SK-N-SH (cell line): ENCODE measurements at regions not wholly inside any gene's neighbourhood (a gene's known extent, or its start where the extent isn't known, plus 50 kb on each side); places are given as distances from the start of the nearest gene placed in this dataset.

Experiments
- CTCF ChIA-PET: fragments of 300-600, 350-600 bp; formaldehyde crosslinking; extraction: SDS; loops from one replicate; lab custom pipeline; 2021; lab: Yijun Ruan, JAX
- POLR2A ChIA-PET: fragments of 350-600 bp; sonication (Branson Sonifier 250); formaldehyde crosslinking; extraction: SDS; loops from one replicate; lab custom pipeline; 2020; ENCODE audit warnings: antibody characterized with exemption, inconsistent platforms; lab: Yijun Ruan, JAX
- DNase-seq: peaks from one replicate; pipeline ENCODE4 v3.0.0; 2012
- H2AFZ ChIP-seq: fragments of 200-600 bp; sonication (generic); 2 replicates; pipeline ENCODE4 v1.8.1; 2016; ENCODE audit warnings: antibody characterized with exemption, mild to moderate bottlenecking, low read depth
- H3F3A ChIP-seq: fragments of 200-600 bp; sonication (generic); replicated peaks from 2 replicates; pipeline ENCODE3; 2016; ENCODE audit warnings: antibody characterized with exemption, mild to moderate bottlenecking; ENCODE audit not compliant: insufficient read depth
- H3K27ac ChIP-seq, 2 experiments: fragments of 200-500 bp in 1 of 2; fragments of 200-600 bp in 1 of 2; sonication (Bioruptor generic) in 1 of 2; sonication (generic), shearing (Covaris generic) in 1 of 2; 2 replicates each; pipeline versions ENCODE4 v1.5.1 to v1.6.1; 2014 to 2016; ENCODE audit warnings: low read depth in 2 of 2, inconsistent platforms in 1 of 2, low read length in 1 of 2, mild to moderate bottlenecking in 1 of 2, mixed read lengths in 1 of 2
- H3K27me3 ChIP-seq: fragments of 200-600 bp; sonication (generic), shearing (Covaris generic); 2 replicates; pipeline ENCODE4 v1.6.1; 2016; ENCODE audit warnings: mixed run types; ENCODE audit not compliant: insufficient read depth
- H3K36me3 ChIP-seq, 2 experiments: fragments of 200-500 bp in 1 of 2; fragments of 200-600 bp in 1 of 2; sonication (Bioruptor generic) in 1 of 2; sonication (generic) in 1 of 2; replicated peaks in 1 of 2; 2 replicates each; pipeline versions ENCODE3 to v1.5.1; 2014 to 2016; ENCODE audit warnings: low read length in 1 of 2, mild to moderate bottlenecking in 1 of 2; ENCODE audit not compliant: insufficient read depth in 2 of 2, control insufficient read depth in 1 of 2
- H3K4me1 ChIP-seq, 2 experiments: fragments of 200-500 bp in 1 of 2; fragments of 200-600 bp in 1 of 2; sonication (Bioruptor generic) in 1 of 2; sonication (generic), shearing (Covaris generic) in 1 of 2; 2 replicates each; pipeline versions ENCODE4 v1.5.1 to v1.6.1; 2014 to 2016; ENCODE audit warnings: low read depth in 1 of 2, low read length in 1 of 2, mixed run types in 1 of 2; ENCODE audit not compliant: insufficient read depth in 2 of 2, control insufficient read depth in 1 of 2
- H3K4me2 ChIP-seq: fragments of 200-600 bp; sonication (generic), shearing (Covaris generic); 2 replicates; pipeline ENCODE4 v1.6.1; 2017; ENCODE audit warnings: mixed run types
- H3K4me3 ChIP-seq, 2 experiments: fragments of 200-500 bp in 1 of 2; fragments of 200-600 bp in 1 of 2; sonication (Bioruptor generic) in 1 of 2; sonication (generic), shearing (Covaris generic) in 1 of 2; 2 replicates each; pipeline versions ENCODE4 v1.5.1 to v1.8.1; 2014 to 2016; ENCODE audit warnings: low read depth in 2 of 2, inconsistent platforms in 1 of 2, low read length in 1 of 2, mild to moderate bottlenecking in 1 of 2, mixed read lengths in 1 of 2, moderate library complexity in 1 of 2
- H3K79me2 ChIP-seq: fragments of 200-600 bp; sonication (generic); 2 replicates; pipeline ENCODE4 v1.8.1; 2017; ENCODE audit warnings: mild to moderate bottlenecking; ENCODE audit not compliant: insufficient read depth
- H3K9ac ChIP-seq: fragments of 200-600 bp; sonication (generic); 2 replicates; pipeline ENCODE4 v1.6.1; 2017; ENCODE audit warnings: mixed run types
- H3K9me2 ChIP-seq: fragments of 200-600 bp; sonication (generic); 2 replicates; pipeline ENCODE4 v1.6.1; 2017; ENCODE audit warnings: mixed run types
- H3K9me3 ChIP-seq: fragments of 200-600 bp; sonication (generic); 2 replicates; pipeline ENCODE4 v1.6.1; 2017; ENCODE audit warnings: mixed run types, mild to moderate bottlenecking, moderate library complexity
- H4K20me1 ChIP-seq: fragments of 200-600 bp; sonication (generic); 2 replicates; pipeline ENCODE4 v1.6.1; 2017; ENCODE audit warnings: mild to moderate bottlenecking, mixed run types; ENCODE audit not compliant: insufficient read depth
- FOXM1 ChIP-seq: IDR thresholded peaks from 2 replicates; pipeline ENCODE4 v1.4.0; 2012; ENCODE audit warnings: low read depth, mild to moderate bottlenecking
- MEF2A ChIP-seq: IDR thresholded peaks from 2 replicates; pipeline ENCODE4 v1.4.0; 2012; ENCODE audit warnings: low read depth, borderline replicate concordance
- NFIC ChIP-seq: IDR thresholded peaks from 2 replicates; pipeline ENCODE4 v1.4.0; 2012; ENCODE audit warnings: borderline replicate concordance
- RCOR1 ChIP-seq: fragments of 150-350 bp; IDR thresholded peaks from 2 replicates; pipeline ENCODE4 v1.6.1; 2017; ENCODE audit warnings: antibody characterized with exemption, low read length
- RXRA ChIP-seq: IDR thresholded peaks from 2 replicates; pipeline ENCODE4 v1.4.0; 2012; ENCODE audit warnings: low read depth, mild to moderate bottlenecking, borderline replicate concordance
- SIN3A ChIP-seq: IDR thresholded peaks from 2 replicates; pipeline ENCODE4 v1.6.1; 2012; ENCODE audit warnings: low read depth, mild to moderate bottlenecking, low read length, moderate library complexity, borderline replicate concordance
- TCF12 ChIP-seq: IDR thresholded peaks from 2 replicates; pipeline ENCODE4 v1.4.0; 2012
- WGBS: methylation state at CpG from one replicate; pipeline ENCODE4 v1.1.6; 2017; ENCODE audit warnings: low lambda C conversion rate; 5-methylcytosine and 5-hydroxymethylcytosine counted together
- TF ChIP-seq, protein P1 (sequence below): fragments of 150-350 bp; IDR thresholded peaks from 2 replicates; pipeline ENCODE4 v1.6.1; 2017; ENCODE audit warnings: antibody characterized with exemption, low read length, low read depth, borderline replicate concordance
- TF ChIP-seq, protein P2 (sequence below): IDR thresholded peaks from 2 replicates; pipeline ENCODE4 v1.4.0; 2012; ENCODE audit warnings: low read depth, borderline replicate concordance
- TF ChIP-seq, protein P3 (sequence below): fragments of 150-350 bp; IDR thresholded peaks from 2 replicates; pipeline ENCODE4 v1.6.1; 2016; ENCODE audit warnings: mild to moderate bottlenecking, low read depth, low read length

DNA sequence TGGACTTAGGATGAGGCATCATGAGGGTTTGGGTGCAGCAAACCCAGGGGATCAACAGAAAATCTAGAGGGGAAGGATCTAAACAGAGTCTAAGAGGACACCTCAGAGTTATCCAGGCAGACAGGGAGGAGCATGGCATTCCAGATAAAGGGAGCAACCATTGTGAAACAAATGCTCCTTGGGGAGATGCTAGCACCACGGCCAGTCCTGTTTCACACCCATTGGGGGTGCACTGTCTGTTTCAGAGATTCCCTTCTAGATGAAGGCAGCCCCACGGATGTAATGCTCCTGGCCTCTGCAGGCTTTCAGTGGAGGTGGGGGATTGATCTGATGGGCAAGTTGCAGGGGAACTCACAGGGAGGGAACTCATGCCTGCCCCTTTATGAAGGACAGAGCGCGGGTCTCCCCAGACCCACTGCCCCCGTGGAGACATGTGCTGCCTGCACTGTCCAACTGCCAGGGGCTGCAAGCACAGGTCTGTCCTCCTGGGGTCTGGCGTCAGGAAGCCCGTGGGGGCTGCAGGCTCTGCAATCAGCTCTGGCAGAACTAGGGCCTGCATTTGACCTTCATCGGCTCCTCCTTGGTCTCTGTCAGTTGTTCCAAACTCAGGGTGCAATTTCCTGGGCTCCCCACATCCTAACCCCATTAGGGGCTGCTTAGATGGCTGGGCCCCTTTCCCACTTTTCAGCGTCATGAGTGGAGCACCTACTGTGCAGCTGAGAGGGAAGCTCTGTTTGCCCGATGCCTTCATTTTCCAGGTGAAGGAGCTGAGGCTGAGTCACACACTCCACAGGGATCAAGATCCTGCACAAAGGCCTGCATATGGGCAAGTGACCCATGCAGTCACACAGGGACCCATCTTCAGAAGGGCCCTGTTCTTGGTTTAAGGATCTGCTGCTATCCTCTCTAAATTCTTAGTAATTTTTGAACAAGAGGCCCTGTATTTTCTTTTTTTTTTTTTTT is 163.4 kb downstream of the ARL4C start (continued):
- TF ChIP-seq, protein P1, sequence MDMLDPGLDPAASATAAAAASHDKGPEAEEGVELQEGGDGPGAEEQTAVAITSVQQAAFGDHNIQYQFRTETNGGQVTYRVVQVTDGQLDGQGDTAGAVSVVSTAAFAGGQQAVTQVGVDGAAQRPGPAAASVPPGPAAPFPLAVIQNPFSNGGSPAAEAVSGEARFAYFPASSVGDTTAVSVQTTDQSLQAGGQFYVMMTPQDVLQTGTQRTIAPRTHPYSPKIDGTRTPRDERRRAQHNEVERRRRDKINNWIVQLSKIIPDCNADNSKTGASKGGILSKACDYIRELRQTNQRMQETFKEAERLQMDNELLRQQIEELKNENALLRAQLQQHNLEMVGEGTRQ: no peak
- TF ChIP-seq MEF2A (no peak), TCF12 (no peak), NFIC (no peak), RXRA (no peak)
- TF ChIP-seq, protein P2, sequence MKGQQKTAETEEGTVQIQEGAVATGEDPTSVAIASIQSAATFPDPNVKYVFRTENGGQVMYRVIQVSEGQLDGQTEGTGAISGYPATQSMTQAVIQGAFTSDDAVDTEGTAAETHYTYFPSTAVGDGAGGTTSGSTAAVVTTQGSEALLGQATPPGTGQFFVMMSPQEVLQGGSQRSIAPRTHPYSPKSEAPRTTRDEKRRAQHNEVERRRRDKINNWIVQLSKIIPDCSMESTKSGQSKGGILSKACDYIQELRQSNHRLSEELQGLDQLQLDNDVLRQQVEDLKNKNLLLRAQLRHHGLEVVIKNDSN: no peak

DNA sequence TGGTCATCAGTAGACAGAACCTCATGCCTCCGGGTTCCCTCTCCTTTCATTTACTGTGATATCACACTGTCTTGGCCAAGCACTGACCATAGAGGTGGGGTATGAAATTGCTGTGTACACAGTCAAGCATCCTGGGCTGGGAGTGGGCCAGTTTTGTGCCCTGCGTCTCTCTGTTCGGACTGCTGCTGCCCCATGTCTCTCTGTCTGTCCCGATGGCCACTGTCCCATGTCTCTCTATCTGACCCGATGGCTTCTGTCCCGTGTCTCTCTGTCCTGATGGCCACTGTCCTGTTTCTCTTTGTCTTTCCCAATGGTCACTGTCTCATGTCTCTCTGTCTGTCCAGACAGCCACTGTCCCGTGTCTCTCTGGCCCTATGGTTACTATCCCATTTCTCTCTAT is 164.9 kb downstream of the ARL4C start:
- 73% methylated on average over 7 of the region's 7 CpGs for WGBS
- H3K36me3 ChIP-seq: no peaks in the 10 kb centered on the region
- no peak overlapping the region for H3K9ac ChIP-seq
- peaks cover 0 to 43% of the 10 kb centered on the region in 2 experiments; a peak in 2 of 4 replicates for H3K4me1 ChIP-seq
- H3K79me2 ChIP-seq: no peaks in the 10 kb centered on the region
- ChIA-PET POLR2A (no interaction called here), CTCF (no interaction called here)
- no peak overlapping the region for H3K27ac ChIP-seq
- H3K9me2 ChIP-seq: no peaks in the 10 kb centered on the region
- TF ChIP-seq SIN3A: no peak
- no peak for TF ChIP-seq FOXM1
- TF ChIP-seq, protein P1: no peak
- TF ChIP-seq, protein P3, sequence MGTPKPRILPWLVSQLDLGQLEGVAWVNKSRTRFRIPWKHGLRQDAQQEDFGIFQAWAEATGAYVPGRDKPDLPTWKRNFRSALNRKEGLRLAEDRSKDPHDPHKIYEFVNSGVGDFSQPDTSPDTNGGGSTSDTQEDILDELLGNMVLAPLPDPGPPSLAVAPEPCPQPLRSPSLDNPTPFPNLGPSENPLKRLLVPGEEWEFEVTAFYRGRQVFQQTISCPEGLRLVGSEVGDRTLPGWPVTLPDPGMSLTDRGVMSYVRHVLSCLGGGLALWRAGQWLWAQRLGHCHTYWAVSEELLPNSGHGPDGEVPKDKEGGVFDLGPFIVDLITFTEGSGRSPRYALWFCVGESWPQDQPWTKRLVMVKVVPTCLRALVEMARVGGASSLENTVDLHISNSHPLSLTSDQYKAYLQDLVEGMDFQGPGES: no peak
- no peak for TF ChIP-seq RCOR1
- no peaks in the 10 kb centered on the region for H3K27me3 ChIP-seq
- H3K4me3 ChIP-seq: no peak overlapping the region
- H2AFZ ChIP-seq: no peak overlapping the region
- no peaks in the 10 kb centered on the region for H3F3A ChIP-seq
- DNase-seq: no peak
- H3K4me2 ChIP-seq: no peak overlapping the region
- H3K9me3 ChIP-seq: no peaks in the 10 kb centered on the region
- no peaks in the 10 kb centered on the region for H4K20me1 ChIP-seq
